H1 (cell line): ENCODE measurements at regions not wholly inside any gene's neighbourhood (a gene's known extent, or its start where the extent isn't known, plus 50 kb on each side); places are given as distances from the start of the nearest gene placed in this dataset.
"Not testable (repeated sequence)": the region's sequence is repeated elsewhere in the genome, so short reads cannot be mapped to it uniquely, and the experiment has no call there.

Source experiments
- CTCF ChIA-PET: fragments of 300-600 bp; sonication (Branson Sonifier 250); formaldehyde crosslinking; loops from one replicate; lab custom pipeline; 2021; ENCODE audit not compliant: partially characterized antibody; lab: Charles Lee
- POLR2A ChIA-PET: fragments of 300-600 bp; sonication (Branson Sonifier 250); formaldehyde crosslinking; loops from one replicate; lab custom pipeline; 2021; ENCODE audit warnings: inconsistent platforms; ENCODE audit not compliant: partially characterized antibody; lab: Charles Lee
- DNase-seq, 2 experiments: peaks; one replicate each; pipeline versions ENCODE4 v3.0.0 to v3.0.0-alpha.2; 2010 to 2022; ENCODE audit warnings: low spot score in 2 of 2, low read depth in 1 of 2, mixed read lengths in 1 of 2
- FAIRE-seq: peaks from 2 replicates; lab custom pipeline; 2011; peaks lifted over from hg19 to GRCh38; lab: Jason Lieb, UNC
- H2AFZ ChIP-seq: 2 replicates; pipeline ENCODE4 v1.8.1; 2012; ENCODE audit warnings: low read length, inconsistent platforms
- H2AK5ac ChIP-seq: 2 replicates; pipeline ENCODE4 v1.6.1; 2013; ENCODE audit warnings: low read depth, low read length
- H2BK120ac ChIP-seq: replicated peaks from 2 replicates; pipeline ENCODE3; 2013; ENCODE audit warnings: low read depth, low read length, inconsistent platforms
- H2BK12ac ChIP-seq: 2 replicates; pipeline ENCODE4 v1.6.1; 2013; ENCODE audit warnings: low read depth, low read length
- H2BK15ac ChIP-seq: 2 replicates; pipeline ENCODE4 v1.6.1; 2013; ENCODE audit warnings: low read length
- H2BK20ac ChIP-seq: 2 replicates; pipeline ENCODE4 v1.6.1; 2013; ENCODE audit warnings: low read length
- H2BK5ac ChIP-seq: 2 replicates; pipeline ENCODE4 v1.6.1; 2013; ENCODE audit warnings: low read depth, low read length
- H3K14ac ChIP-seq: 2 replicates; pipeline ENCODE4 v1.6.1; 2013; ENCODE audit warnings: inconsistent platforms; ENCODE audit not compliant: insufficient read length
- H3K18ac ChIP-seq: 2 replicates; pipeline ENCODE4 v1.6.1; 2013; ENCODE audit warnings: low read length; ENCODE audit errors: extremely low read depth
- H3K23ac ChIP-seq: 2 replicates; pipeline ENCODE4 v1.6.1; 2013; ENCODE audit warnings: inconsistent platforms; ENCODE audit not compliant: insufficient read length
- H3K23me2 ChIP-seq: 2 replicates; pipeline ENCODE4 v1.6.1; 2013; ENCODE audit warnings: low read depth, low read length
- H3K27ac ChIP-seq: 2 replicates; pipeline ENCODE4 v1.6.1; 2011; ENCODE audit warnings: low read depth, low read length, inconsistent platforms
- H3K27me3 ChIP-seq, 4 experiments: replicated peaks in 1 of 4; 1 replicate in 1 of 4; 2 replicates in 3 of 4; pipeline versions ENCODE4 v1.6.1 to v1.8.1; 2011 to 2013; ENCODE audit warnings: low read length in 3 of 4, mild to moderate bottlenecking in 3 of 4, inconsistent platforms in 2 of 4, mixed read lengths in 2 of 4, moderate library complexity in 1 of 4; ENCODE audit not compliant: control insufficient read depth in 3 of 4, insufficient read depth in 3 of 4; ENCODE audit errors: extremely low read depth in 1 of 4
- H3K36me3 ChIP-seq, 4 experiments: 2 replicates each; pipeline versions ENCODE4 v1.6.1 to v1.8.1; 2011 to 2013; ENCODE audit warnings: mild to moderate bottlenecking in 4 of 4, low read length in 3 of 4, moderate library complexity in 2 of 4, control low read depth in 1 of 4, inconsistent platforms in 1 of 4; ENCODE audit not compliant: insufficient read depth in 4 of 4, control insufficient read depth in 2 of 4
- H3K4ac ChIP-seq: replicated peaks from 2 replicates; pipeline ENCODE3; 2013; ENCODE audit warnings: low read length, low read depth, mixed read lengths, inconsistent platforms; ENCODE audit not compliant: insufficient read length
- H3K4me1 ChIP-seq, 4 experiments: replicated peaks in 1 of 4; 1 replicate in 1 of 4; 2 replicates in 3 of 4; pipeline versions ENCODE4 v1.6.1 to v1.8.1; 2011 to 2013; ENCODE audit warnings: low read length in 3 of 4, inconsistent platforms in 2 of 4, mixed read lengths in 1 of 4; ENCODE audit not compliant: insufficient read depth in 4 of 4, control insufficient read depth in 3 of 4
- H3K4me2 ChIP-seq, 2 experiments: 2 replicates each; pipeline versions ENCODE4 v1.6.1 to v1.8.1; 2011 to 2013; ENCODE audit warnings: low read depth in 2 of 2, low read length in 2 of 2, control low read depth in 1 of 2, inconsistent platforms in 1 of 2, mild to moderate bottlenecking in 1 of 2; ENCODE audit not compliant: insufficient read depth in 1 of 2
- H3K4me3 ChIP-seq, 4 experiments: fragments of 200-600, 300-600 bp in 1 of 4; sonication (generic), shearing (Covaris generic), sonication (Bioruptor Twin) in 1 of 4; 2 replicates each; pipeline versions ENCODE4 v1.5.1 to v1.8.1; 2011 to 2016; ENCODE audit warnings: low read length in 4 of 4, low read depth in 3 of 4, control low read depth in 2 of 4, inconsistent platforms in 2 of 4, mild to moderate bottlenecking in 2 of 4, mixed read lengths in 1 of 4, moderate library complexity in 1 of 4; ENCODE audit not compliant: insufficient read depth in 2 of 4; ENCODE audit errors: extremely low read depth in 1 of 4
- H3K56ac ChIP-seq: replicated peaks from 2 replicates; pipeline ENCODE3; 2013; ENCODE audit warnings: low read depth, mild to moderate bottlenecking, mixed read lengths, low read length, inconsistent platforms; ENCODE audit not compliant: insufficient read length
- H3K79me1 ChIP-seq: 2 replicates; pipeline ENCODE4 v1.6.1; 2013; ENCODE audit warnings: low read depth, low read length, control low read depth
- H3K79me2 ChIP-seq, 2 experiments: 2 replicates each; pipeline versions ENCODE4 v1.6.1 to v1.8.1; 2012 to 2013; ENCODE audit warnings: low read length in 2 of 2, mild to moderate bottlenecking in 2 of 2, inconsistent platforms in 1 of 2; ENCODE audit not compliant: insufficient read depth in 2 of 2, control insufficient read depth in 1 of 2
- H3K9ac ChIP-seq, 4 experiments: replicated peaks in 1 of 4; 1 replicate in 1 of 4; 2 replicates in 3 of 4; pipeline versions ENCODE4 v1.6.1 to v1.8.1; 2011 to 2013; ENCODE audit warnings: low read depth in 3 of 4, low read length in 3 of 4, control low read depth in 2 of 4, mild to moderate bottlenecking in 2 of 4, moderate library complexity in 2 of 4, inconsistent platforms in 1 of 4; ENCODE audit errors: extremely low read depth in 1 of 4
- H3K9me3 ChIP-seq, 2 experiments: 2 replicates each; pipeline versions ENCODE4 v1.6.1 to v1.8.1; 2012 to 2013; ENCODE audit warnings: mild to moderate bottlenecking in 2 of 2, moderate library complexity in 2 of 2, control low read depth in 1 of 2, inconsistent platforms in 1 of 2, low read depth in 1 of 2, low read length in 1 of 2, mixed read lengths in 1 of 2; ENCODE audit not compliant: insufficient read depth in 2 of 2
- H4K20me1 ChIP-seq, 2 experiments: replicated peaks in 1 of 2; 2 replicates each; pipeline versions ENCODE3 to v1.8.1; 2011 to 2013; ENCODE audit warnings: inconsistent platforms in 2 of 2, low read length in 2 of 2, mild to moderate bottlenecking in 1 of 2; ENCODE audit not compliant: insufficient read depth in 2 of 2, control insufficient read depth in 1 of 2
- H4K5ac ChIP-seq: 2 replicates; pipeline ENCODE4 v1.6.1; 2013; ENCODE audit warnings: low read length, low read depth, mixed read lengths, inconsistent platforms; ENCODE audit not compliant: insufficient read length
- H4K8ac ChIP-seq: 2 replicates; pipeline ENCODE4 v1.8.0; 2013; ENCODE audit warnings: mild to moderate bottlenecking, moderate library complexity, low read length, inconsistent platforms; ENCODE audit not compliant: insufficient read depth; ENCODE audit errors: extremely low read depth
- H4K91ac ChIP-seq: replicated peaks from 2 replicates; pipeline ENCODE3; 2013; ENCODE audit warnings: low read length, mixed read lengths, inconsistent platforms; ENCODE audit not compliant: insufficient read length
- WGBS, 2 experiments: shearing (Covaris generic) in 1 of 2; methylation state at CpG; one replicate each; pipeline versions ENCODE4 v1.1.6 to v1.1.7; 2013 to 2015; ENCODE audit warnings: low lambda C conversion rate in 2 of 2, mixed read lengths in 2 of 2, inconsistent platforms in 1 of 2, low coverage in 1 of 2, missing lambda C conversion rate in 1 of 2; ENCODE audit not compliant: insufficient replicate concordance in 2 of 2, insufficient coverage in 1 of 2, insufficient read length in 1 of 2; ENCODE audit errors: extremely low coverage in 1 of 2, missing lambda C conversion rate in 1 of 2; 5-methylcytosine and 5-hydroxymethylcytosine counted together

GRCh38 chr1:213421178-213421577 is 370.1 kb downstream of the RPS6KC1 start:
- H3K4me2 ChIP-seq, H2AFZ ChIP-seq, H3K18ac ChIP-seq, H3K4me3 ChIP-seq, POLR2A ChIA-PET, H4K5ac ChIP-seq, H3K9ac ChIP-seq, H4K20me1 ChIP-seq, H3K36me3 ChIP-seq, H3K79me2 ChIP-seq, FAIRE-seq, H3K27ac ChIP-seq, H2BK120ac ChIP-seq, H3K9me3 ChIP-seq, H3K23ac ChIP-seq, H2BK5ac ChIP-seq, H3K27me3 ChIP-seq, H3K4me1 ChIP-seq, H3K79me1 ChIP-seq, H2BK15ac ChIP-seq, DNase-seq, H3K4ac ChIP-seq, H3K56ac ChIP-seq, H2AK5ac ChIP-seq, H3K14ac ChIP-seq, H2BK20ac ChIP-seq, H2BK12ac ChIP-seq, H3K23me2 ChIP-seq, H4K91ac ChIP-seq, H4K8ac ChIP-seq: not testable (repeated sequence)
- WGBS, 2 experiments, result 92% methylated on average over 7 of the region's 7 CpGs; no CpG with 5 or more reads in 1 of the 2 experiments
- CTCF ChIA-PET, result interaction anchor here (1.0 kb wide), 1 partner anchor 40 kb away, joined by 4 read pairs; no protein-coding TSS in a partner anchor
